RWPE2 (cell line): ENCODE measurements at regions not wholly inside any gene's neighbourhood (a gene's known extent, or its start where the extent isn't known, plus 50 kb on each side); places are given as distances from the start of the nearest gene placed in this dataset.

Source experiments
- ATAC-seq: fragments of 200-7000 bp; cut with Tn5 transposase; 3 replicates; pipeline ENCODE4 v1.9.1; 2021; ENCODE audit warnings: low read depth
- DNase-seq: peaks from one replicate; pipeline ENCODE4 v3.0.0-alpha.2; 2020; ENCODE audit warnings: low spot score
- H3K27ac ChIP-seq: fragments of 450-650 bp; 2 replicates; pipeline ENCODE4 v1.5.1; 2017; ENCODE audit warnings: mild to moderate bottlenecking; ENCODE audit not compliant: poor library complexity, severe bottlenecking
- H3K27me3 ChIP-seq: fragments of 250-450 bp; sonication (Bioruptor Pico); 2 replicates; pipeline ENCODE4 v1.5.1; 2021; ENCODE audit warnings: mild to moderate bottlenecking, moderate library complexity; ENCODE audit not compliant: insufficient read depth, poor library complexity, severe bottlenecking
- H3K36me3 ChIP-seq: fragments of 250-450 bp; sonication (Bioruptor Pico); 2 replicates; pipeline ENCODE4 v1.5.1; 2020; ENCODE audit warnings: low read depth, mild to moderate bottlenecking, moderate library complexity
- H3K4me1 ChIP-seq: fragments of 250-450 bp; sonication (Bioruptor Pico); 2 replicates; pipeline ENCODE4 v1.5.1; 2021; ENCODE audit warnings: mild to moderate bottlenecking, moderate library complexity; ENCODE audit not compliant: insufficient read depth, poor library complexity, severe bottlenecking
- H3K4me3 ChIP-seq: fragments of 250-450 bp; sonication (Bioruptor Pico); 2 replicates; pipeline ENCODE4 v1.5.1; 2021; ENCODE audit warnings: mild to moderate bottlenecking, moderate library complexity; ENCODE audit not compliant: severe bottlenecking
- H3K9me3 ChIP-seq: fragments of 250-450 bp; sonication (Bioruptor Pico); 2 replicates; pipeline ENCODE4 v1.5.1; 2021; ENCODE audit warnings: mild to moderate bottlenecking, moderate library complexity; ENCODE audit not compliant: severe bottlenecking
- CTCF ChIP-seq: fragments of 450-650 bp; IDR thresholded peaks from one replicate; pipeline ENCODE4 v1.5.1; 2017; ENCODE audit warnings: mild to moderate bottlenecking, moderate library complexity; ENCODE audit not compliant: poor library complexity, severe bottlenecking

GRCh38 chr13:57982782-57983181 is 351.2 kb downstream of the PCDH17 start:
- TF ChIP-seq CTCF = no peak
- no peaks in the 10 kb centered on the region for H3K36me3 ChIP-seq
- no peaks in the 10 kb centered on the region for H3K4me1 ChIP-seq
- no peaks in the 10 kb centered on the region for H3K27me3 ChIP-seq
- no peaks in the 10 kb centered on the region for H3K9me3 ChIP-seq
- DNase-seq = no peak
- H3K27ac ChIP-seq = no peak overlapping the region
- H3K4me3 ChIP-seq = no peak overlapping the region
- ATAC-seq = no peak

GRCh38 chr13:57988276-57988675 is 356.7 kb downstream of the PCDH17 start:
- no peak for TF ChIP-seq CTCF
- Histone ChIP-seq H3K27ac (no peak overlapping the region), H3K36me3 (no peaks in the 10 kb centered on the region), H3K9me3 (no peaks in the 10 kb centered on the region), H3K27me3 (no peaks in the 10 kb centered on the region), H3K4me3 (no peak overlapping the region), H3K4me1 (no peaks in the 10 kb centered on the region)
- DNase-seq (no peak), ATAC-seq (no peak)

GRCh38 chr13:57991041-57991440 is 359.5 kb downstream of the PCDH17 start:
- Histone ChIP-seq H3K27me3 (no peaks in the 10 kb centered on the region), H3K27ac (no peak overlapping the region), H3K36me3 (no peaks in the 10 kb centered on the region), H3K4me3 (no peak overlapping the region), H3K4me1 (no peaks in the 10 kb centered on the region), H3K9me3 (no peaks in the 10 kb centered on the region)
- no peak for TF ChIP-seq CTCF
- no peak for ATAC-seq
- DNase-seq = no peak

- Histone ChIP-seq H3K9me3 (no peaks in the 10 kb centered on the region), H3K27ac (no peak overlapping the region), H3K36me3 (no peaks in the 10 kb centered on the region), H3K27me3 (no peaks in the 10 kb centered on the region), H3K4me3 (no peak overlapping the region), H3K4me1 (peaks cover 10% of the 10 kb centered on the region)
- DNase-seq = no peak
- ATAC-seq = no peak; the same call in 2 of the 3 replicates
- no peak for TF ChIP-seq CTCF
Measured at GRCh38 chr13:57992416-57992815, 360.9 kb downstream of the PCDH17 start.

- no peak for DNase-seq
- peaks cover 10% of the 10 kb centered on the region for H3K4me1 ChIP-seq
Measured at GRCh38 chr13:57996717-57997116, 365.2 kb downstream of the PCDH17 start.

More at GRCh38 chr13:57996717-57997116, 365.2 kb downstream of the PCDH17 start:
- Histone ChIP-seq H3K36me3 (no peaks in the 10 kb centered on the region), H3K9me3 (no peaks in the 10 kb centered on the region), H3K27me3 (no peaks in the 10 kb centered on the region), H3K27ac (no peak overlapping the region), H3K4me3 (no peak overlapping the region)
- TF ChIP-seq CTCF = no peak
- ATAC-seq = peak; percentile 92
